Effector CD8-positive, alpha-beta T cell (primary cell): ENCODE measurements at regions not wholly inside any gene's neighbourhood (a gene's known extent, or its start where the extent isn't known, plus 50 kb on each side); places are given as distances from the start of the nearest gene placed in this dataset.
"Not testable (repeated sequence)": the region's sequence is repeated elsewhere in the genome, so short reads cannot be mapped to it uniquely, and the experiment has no call there.

Source experiments
- DNase-seq: peaks from one replicate; lab custom pipeline; 2025; lab: John Stamatoyannopoulos, UW

DNA sequence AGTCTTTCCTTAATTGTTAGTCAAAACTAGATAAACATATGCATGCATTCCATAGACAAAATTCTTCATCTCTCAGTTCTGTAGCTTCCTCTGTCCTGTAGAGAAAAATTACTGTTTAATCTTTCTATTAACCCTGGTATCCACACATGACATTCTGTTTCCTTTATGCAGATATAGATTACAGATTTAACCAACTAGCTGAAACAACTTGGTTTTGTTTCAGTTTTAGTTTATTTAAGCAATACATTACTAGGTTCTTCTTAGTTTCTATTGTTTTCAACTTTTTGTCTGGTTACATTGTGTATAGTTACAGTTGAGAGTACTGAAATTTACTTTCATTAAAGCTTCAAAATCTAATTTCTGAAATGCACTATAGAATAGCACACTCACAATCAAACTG, 933.9 kb upstream of the EPHA5 start:
- DNase-seq: no peak

DNA sequence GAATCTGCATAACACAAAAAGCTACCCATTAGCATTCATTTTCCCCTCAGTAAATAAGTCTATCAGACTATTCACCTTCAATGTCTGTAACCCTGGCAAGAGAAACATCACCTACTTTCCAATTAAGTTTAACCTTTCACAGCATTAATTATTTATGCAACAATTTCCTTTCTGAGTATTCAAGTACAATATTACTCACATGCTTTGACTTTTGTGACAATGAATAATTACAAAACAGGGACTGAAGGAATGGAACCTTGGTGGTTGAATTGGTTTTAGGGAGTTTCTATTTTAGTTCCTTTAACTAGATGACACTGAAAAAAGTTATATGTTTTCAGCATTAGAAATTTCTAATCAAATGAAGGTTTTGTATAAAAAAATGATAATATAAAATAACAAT, 932.3 kb upstream of the EPHA5 start:
- no peak for DNase-seq

DNA sequence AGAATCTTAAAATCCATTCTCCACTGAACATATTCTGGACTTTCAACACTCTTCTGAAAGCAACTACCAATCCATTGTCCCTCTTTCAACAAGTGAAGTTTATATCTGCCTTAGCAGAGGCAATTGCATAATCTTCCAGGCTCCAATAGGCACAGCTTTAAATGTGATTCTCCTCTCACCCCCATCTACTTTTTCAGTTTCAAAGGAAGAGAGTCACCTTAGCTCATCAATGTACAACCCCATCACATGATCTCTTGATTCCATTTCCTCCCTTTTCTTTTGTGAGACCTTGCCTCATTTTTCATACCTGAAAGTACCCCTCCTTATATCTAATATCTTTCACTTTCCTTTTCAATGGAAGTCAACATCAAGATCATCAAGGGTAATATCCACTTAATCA, 921.7 kb upstream of the EPHA5 start:
- no peak for DNase-seq

DNA sequence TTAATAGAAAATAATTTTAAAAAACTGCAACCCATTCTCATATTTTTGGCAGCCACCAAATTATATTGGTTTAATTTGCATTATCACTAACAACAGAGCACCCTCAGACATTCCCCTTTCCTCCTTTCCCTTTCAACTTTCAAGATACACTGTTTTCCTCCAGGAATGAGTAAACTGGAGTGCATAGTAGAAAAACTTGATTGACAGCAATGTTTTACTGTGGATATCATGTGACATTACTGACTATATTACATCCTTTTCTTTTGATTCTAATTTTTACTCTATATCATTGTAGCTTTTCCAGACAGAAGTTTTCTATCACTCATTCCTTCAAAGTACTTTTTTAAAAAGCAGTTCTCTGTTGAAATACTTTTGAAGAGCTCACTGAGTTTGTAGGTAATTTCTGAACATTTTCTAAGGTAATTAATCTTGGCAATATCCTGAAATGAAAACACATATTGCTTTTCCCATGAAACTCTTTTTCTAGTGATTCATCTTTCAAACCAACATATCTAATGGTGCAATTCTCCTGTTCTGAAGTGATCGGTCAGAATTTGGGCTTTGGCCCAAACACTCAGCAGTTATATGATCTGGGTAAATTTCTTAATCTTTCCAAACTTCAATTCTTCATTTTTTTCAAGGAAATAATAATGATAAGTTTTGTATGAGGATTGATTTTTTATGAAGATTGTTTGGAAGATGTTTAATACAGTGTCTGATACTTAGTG, 920.4 kb upstream of the EPHA5 start:
- no peak for DNase-seq

DNA sequence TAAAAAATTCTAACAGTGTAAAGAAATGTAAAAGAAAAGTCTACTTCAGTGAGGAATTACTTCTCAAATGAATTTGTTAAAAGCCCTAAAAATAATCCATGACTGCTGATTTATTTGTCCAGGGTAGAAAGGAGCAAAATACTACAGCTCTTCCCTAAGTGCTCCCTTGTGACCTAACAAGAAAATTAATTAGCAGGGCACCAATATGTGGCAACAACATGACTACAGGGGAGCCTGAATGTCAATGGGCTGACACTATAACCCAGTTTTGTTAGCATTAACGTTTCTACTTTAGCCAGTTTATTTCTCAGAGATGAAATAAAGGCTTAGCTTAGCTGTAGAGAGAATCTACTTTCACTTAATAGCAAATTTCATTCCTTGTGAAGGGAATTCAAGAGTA, 918.9 kb upstream of the EPHA5 start:
- DNase-seq: no peak

DNA sequence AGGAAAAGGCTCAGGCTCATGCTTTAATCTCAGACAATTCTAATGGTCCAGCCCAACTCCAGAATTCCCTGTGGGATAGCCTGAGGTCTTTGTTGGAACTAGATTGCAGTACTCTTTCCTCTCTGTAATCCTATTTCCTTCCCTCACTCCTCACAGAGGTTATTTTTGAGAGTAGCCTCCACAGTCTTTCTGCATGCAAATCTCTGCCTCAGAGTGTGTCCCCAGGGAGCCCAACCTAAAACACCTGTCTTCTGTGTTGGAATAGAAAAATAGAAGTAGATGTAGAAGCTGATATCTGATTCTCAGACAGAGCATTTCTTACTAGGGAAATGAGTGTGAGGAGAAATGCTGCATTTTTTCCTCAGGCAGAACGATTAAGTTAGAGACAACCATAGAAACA, 915.5 kb upstream of the EPHA5 start:
- DNase-seq: no peak

DNA sequence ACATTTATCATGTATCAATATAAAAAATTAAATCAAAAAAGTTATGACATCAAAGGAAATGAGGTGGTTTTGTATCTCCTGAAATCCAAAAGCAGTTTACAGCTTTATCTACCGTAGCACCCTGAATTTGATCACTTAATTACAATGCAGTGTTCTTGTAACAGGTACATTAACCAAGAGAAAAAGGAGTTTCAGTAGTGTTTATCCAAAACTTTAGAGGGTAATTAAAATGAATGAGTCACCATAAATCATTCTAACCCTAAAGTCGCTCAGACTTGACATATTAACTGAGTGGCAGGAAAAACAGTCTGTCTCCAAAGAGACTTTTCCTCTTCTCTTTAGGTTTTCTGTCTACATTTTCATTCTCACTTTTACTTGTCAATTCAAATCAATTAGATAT, 907.6 kb upstream of the EPHA5 start:
- DNase-seq: no peak

DNA sequence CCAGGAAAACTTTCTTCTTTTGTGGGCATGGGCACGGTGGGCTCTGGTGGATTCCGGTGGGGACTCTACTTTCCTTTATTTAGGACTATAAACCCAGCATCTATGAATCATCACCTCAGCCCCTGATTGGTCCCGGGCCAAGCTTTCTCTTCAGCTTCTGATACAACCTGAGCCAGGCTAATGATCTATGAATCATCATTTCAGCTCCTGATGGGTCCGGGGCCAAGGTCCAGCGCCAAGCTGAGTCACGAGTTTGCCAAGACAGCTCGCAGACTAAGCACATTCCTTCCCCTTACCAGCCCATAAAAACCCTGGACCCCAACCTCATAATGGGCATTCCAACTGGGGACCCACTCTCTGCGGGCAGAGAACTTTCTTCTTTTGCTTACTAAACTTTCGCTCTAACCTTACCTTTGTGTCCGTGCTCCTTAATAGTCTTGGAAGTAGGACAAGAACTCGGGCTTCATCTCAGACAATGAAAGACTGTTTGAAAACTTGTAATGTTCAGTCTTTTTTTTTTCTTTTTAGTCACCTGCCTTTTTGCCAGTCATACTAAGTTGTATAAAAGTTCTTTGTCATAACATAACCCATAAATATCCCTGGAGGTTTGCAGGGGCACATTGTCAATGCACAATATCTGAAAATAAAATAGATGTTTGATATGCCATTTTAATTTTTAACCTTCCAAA, 904.9 kb upstream of the EPHA5 start:
- no peak for DNase-seq

DNA sequence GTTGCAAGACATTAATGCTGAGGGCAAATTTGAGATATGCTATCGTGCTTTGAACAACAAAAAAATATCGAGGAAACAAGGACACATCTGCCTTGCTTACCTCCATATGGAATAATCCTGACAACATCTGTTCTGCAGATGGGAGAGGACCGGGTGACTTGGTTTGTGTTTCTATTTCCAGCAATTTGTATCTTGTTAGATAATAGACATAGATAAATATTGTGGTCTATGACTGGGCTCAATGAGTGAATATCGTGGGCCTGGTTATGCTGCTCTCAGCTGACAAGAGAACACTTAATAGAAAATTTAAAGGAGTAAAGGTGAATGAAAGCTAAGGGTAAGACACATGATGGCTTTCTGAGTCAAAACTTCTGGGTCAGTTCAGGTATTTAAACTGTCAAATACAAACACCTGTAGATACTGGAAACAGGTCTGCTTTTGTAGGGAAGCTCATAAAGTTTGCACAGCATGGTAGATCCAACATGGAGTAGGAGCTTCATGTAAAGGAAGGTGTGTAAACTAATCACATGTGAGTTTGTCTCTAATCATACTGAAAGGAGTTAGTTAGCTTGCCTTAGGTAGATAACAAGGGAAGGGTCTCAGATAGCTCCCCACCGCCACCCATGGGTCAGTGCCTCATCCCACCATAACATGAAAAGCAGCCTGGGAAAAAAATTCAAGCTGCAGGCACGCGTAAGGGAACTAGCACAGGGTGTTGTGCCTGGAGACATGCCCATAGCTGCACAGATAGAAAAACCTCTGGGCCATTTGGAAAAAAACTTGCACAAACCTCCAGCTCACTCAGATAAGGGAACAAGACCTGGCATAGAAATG, 904.1 kb upstream of the EPHA5 start:
- DNase-seq: no peak

DNA sequence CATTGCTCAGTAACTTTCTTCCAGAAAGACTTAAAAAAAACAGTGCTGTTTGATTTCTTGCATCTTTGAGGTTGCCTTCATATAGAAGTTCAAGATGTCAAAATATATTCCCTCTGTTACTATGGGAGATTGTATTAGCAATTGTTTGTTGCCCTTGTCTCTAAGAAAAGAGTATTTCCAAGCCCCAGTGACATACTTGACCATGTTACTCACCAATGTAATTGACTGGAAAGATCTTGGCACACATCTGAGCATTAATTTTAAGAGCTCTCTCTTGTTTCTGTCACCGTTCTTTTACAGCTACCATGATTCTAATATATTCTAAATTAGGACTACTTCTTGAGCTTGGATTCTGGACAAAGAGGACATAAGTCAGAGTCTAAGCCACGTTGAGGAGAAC, 902.7 kb upstream of the EPHA5 start:
- no peak for DNase-seq

DNA sequence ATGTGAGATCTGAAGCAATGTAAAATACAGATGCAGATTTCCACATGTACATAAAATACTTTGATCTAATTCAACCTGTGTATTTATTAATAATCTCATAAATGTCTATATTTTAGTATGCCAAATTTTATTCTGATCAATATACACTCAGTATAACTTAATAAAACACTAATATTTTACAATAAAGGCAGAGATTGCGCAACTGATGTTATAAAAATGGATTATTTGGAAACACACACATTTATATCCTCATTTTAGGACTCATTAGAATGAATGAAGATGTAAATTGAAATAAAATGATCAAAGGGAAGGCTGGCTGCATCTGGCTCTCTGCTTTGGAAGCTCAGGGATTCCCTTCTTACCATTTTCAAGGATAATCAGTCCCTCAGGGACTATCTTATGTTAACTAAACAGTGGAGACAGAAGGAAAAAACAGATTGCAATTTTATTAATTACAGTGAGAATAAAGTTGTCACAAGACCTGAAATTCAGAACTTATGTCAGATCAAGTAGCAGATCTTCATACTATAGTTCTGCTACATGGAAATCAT, 900.9 kb upstream of the EPHA5 start:
- no peak for DNase-seq

DNA sequence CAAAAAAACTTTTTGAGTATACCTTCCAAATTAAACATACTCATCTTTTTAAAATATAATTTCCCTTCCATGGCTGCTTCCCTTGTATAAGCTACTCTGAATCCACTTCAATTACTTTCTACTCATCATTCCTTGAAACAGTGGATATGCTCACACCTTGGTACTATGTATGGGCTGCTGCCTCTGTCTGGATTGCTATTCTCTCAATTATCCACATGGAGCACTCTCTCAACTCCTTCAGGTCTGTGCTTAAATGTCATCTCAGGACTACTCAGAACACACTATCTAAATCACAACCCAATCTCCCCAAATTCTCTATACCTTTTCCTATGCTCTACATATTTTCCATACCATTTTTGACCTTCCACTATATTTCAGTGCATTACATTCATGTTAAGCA, 898.9 kb upstream of the EPHA5 start:
- DNase-seq: no peak

DNA sequence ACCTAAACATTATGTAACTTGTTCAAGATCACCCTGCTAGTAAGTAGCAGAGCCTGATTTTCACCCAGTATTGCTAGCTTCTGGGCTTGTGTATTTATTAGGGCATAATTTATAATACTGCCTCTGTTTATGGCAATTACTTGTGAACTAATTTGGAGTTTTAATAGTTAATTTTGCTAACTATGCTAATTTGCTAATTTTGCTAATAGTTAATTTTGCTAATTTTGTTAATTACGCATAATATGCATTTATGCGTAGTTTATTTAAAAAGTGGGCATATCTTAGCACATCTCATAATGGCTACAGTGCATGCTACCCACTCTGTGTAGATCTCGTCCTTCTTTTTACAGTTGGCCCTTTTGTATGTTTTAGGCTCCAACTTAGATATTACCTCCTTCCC, 898.1 kb upstream of the EPHA5 start:
- no peak for DNase-seq

DNA sequence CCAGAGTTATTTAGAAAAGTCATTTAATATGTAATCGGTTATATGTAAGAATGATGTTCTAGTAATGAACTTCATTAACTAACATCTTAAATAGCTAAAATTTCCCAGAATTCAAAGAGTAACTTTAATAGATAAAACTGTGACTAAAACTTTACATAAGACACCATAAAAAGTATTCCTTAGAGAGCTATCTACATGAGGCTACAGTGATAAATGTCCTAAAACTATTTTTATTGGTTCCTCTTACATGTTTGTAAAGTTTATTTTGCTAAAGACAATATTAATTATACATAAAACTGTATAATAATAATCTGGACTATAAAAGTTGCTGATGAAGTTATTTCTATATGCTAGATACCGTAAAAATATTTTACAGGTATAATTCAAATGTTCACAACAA, 897.7 kb upstream of the EPHA5 start:
- DNase-seq: no peak

DNA sequence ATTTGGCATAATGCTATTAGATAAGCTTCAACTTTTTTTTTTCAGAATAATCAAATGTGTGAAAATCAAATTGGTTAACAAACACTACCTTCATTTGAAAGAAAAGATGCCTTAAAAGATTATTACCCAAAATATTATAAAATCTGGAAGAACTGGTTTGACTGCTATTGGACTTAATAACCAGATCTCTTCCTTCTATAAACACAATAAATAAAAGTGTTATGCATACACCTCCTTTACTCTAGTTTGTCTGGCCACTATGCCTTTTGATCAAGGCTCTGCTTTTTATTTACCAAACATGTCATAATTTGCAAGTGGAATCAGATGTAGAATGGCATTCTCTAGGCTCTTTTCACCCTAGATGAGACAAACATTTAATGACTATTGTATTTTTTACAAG, 897.3 kb upstream of the EPHA5 start:
- no peak for DNase-seq

DNA sequence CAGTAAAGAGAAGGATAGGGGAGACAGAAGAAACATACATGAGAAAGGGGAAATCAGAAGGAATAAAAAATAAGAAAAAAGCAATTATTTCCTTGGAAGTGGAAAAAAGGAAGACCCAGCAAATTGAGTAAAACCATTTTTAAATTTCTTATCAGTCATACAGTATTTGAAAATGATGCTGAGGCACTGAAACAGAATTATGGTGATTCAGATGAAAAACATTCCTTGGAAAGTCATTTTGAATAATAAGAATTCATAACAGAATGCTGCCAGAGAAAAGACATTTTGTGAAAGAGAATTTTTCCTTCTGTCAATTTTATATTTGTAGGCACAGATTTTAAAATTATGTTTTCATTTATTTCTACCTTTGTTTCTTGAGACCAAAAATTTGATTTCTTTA, 895.5 kb upstream of the EPHA5 start:
- no peak for DNase-seq

DNA sequence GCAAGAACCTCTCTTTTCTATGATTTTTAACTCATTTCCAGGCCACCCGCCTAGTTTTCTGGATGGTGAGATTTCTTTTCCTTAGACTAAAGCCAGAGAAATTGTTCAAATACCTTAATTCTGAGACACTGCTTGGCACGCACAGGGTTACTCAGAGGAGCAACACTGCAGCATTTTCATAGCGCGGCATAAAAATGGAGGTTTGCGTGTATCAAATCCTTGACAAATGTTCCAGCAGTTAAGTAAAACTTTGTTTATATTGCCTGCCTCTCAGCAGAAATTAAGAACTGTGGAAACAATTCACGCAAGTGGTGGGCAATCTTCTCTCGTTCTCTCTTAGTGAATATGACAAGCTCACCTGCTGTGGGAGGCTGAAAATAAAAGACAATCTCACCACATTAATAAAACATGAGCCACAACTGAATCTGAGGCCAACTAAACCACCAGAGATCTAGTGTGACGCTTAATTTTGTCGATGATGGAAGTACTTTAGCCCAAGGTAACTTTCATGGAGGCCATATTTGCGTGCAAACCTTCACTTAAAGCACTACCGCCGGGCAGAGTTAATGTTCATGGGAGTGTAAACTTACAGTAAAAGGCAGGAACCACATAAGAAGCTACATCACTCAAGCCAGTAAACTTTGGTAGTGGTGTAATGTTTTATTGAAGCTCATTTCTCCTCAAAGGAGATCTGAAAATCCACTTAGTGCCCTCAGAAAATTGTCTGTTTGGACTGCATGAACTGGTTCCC, 894.8 kb upstream of the EPHA5 start:
- DNase-seq: no peak

DNA sequence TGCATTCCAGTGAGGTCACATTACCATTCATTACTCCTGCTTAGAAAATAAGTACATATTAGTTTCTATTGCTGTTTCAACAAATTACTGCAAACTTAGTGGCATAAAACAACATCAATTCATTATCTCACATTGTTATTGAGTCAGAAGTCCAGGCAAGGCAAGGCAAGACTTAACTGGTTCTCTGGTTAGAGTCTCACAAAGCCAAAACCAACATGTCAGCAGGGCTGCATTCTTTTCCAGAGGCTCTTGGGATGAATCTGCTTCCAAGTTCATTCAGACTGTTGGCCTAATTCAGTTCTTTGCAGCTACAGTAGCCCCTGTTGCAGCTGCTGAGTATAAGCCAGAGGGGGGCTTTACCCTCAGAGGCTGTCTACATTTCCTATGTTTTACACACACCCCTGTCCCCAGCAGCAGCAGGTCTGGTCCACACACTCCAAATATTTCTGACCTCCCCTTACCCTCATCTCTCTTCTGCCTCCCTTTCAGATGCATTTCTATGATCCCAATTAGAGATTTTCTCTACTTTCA, 892.1 kb upstream of the EPHA5 start:
- DNase-seq: no peak

DNA sequence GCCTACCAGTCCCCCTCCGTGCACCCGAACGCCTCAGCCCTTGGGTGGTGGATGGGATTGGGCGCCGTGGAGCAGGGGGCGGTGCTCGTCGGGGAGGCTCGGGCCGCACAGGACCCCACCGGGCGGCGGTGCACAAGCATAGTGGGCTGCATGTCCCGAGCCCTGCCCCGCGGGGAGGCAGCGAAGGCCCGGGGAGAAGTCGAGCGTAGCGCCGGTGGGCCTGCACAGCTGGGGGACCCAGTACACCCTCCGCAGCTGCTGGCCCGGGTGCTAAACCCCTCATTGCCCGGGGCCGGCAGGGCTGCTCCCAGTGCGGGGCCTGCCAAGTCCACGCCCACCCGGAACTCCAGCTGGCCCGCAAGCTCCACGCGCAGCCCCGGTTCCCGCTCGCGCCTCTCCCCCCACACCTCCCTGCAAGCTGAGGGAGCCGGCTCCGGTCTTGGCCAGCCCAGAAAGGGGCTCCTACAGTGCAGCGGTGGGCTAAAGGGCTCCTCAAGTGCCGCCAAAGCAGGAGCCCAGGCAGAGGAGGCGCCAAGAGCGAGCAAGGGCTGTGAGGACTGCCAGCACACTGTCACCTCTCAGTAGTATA, 891.3 kb upstream of the EPHA5 start:
- DNase-seq: not testable (repeated sequence)

DNA sequence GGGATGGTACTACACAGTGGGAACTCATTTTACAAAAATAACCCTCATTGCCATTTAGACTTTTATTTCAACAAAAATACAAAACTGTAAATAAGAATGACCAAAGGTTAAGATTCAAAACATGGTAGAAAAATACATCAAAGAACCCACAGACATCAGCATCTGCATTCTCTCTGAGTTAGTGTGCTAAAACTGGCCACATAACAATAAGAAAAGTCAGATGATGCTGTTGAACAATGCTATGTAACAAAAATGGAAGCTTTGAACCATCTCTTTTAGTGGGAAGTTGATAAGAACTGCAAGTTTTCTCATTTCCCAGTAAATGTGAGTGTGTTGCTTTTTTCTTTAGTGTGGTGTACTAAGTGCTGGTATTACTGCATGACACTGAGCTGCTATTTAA, 888.4 kb upstream of the EPHA5 start:
- no peak for DNase-seq

DNA sequence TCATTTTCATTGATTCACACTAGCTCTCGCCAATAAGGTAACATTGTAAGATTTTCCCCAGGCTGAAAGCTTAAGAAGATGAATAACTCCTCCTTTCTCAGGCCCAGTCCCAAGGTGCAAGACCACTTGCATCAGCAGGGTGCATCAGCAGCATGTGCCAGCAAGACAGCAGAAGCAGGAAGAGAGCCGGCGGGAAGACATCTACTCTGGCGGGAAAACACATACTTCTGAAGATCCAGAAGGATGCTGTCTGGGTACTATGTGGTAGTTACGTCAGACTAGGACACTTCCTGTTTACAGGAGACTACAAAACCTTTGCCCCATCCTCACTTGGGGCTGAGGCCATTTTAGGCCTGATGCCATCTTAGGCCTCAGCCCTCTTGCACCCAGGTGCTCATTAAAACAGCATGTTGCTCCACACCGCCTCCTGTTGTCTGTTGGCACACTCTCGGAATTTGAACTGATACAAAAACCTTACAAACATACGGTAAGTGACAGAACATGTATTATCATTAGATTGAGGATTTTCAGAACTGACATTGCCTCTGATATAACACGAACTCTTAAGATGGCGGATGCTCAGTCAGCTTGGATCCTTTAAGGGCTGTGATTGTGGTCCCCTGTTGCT, 886.5 kb upstream of the EPHA5 start:
- DNase-seq: no peak
